ENCODE measurements at regions not wholly inside any gene's neighbourhood (a gene's known extent, or its start where the extent isn't known, plus 50 kb on each side); places are given as distances from the start of the nearest gene placed in this dataset.

- TF ChIP-seq POLR2A (IDR thresholded peaks at IDR 0.05; ENCODE audit: extremely low read depth, insufficient read length) (no peak), MYC (IDR thresholded peaks at IDR 0.05; ENCODE audit: low read depth, low read length) (no peak), CTCF (IDR thresholded peaks at IDR 0.05; ENCODE audit: low read depth, low read length) (no peak), MAX (IDR thresholded peaks at IDR 0.05; ENCODE audit: low read depth, low read length) (no peak)
- H3K4me3 ChIP-seq (ENCODE audit: low read depth, low read length), result no peak overlapping the region
- DNase-seq (ENCODE audit: low read depth), result no peak
Observed at GRCh38 chr10:3391657-3392056, 219.1 kb upstream of the PITRM1 start.

GRCh38 chr10:3389130-3389529 is 216.5 kb upstream of the PITRM1 start:
- no peak for DNase-seq (ENCODE audit: low read depth)

GRCh38 chr10:3385487-3385886 is 212.9 kb upstream of the PITRM1 start:
- TF ChIP-seq MAX (IDR thresholded peaks at IDR 0.05; ENCODE audit: low read depth, low read length), result no peak
- no peak for TF ChIP-seq POLR2A (IDR thresholded peaks at IDR 0.05; ENCODE audit: extremely low read depth, insufficient read length)
- no peak for TF ChIP-seq CTCF (IDR thresholded peaks at IDR 0.05; ENCODE audit: low read depth, low read length)
- no peak for TF ChIP-seq MYC (IDR thresholded peaks at IDR 0.05; ENCODE audit: low read depth, low read length)
- no peak overlapping the region for H3K4me3 ChIP-seq (ENCODE audit: low read depth, low read length)
- DNase-seq (ENCODE audit: low read depth), result no peak

More at GRCh38 chr10:3389130-3389529, 216.5 kb upstream of the PITRM1 start:
- TF ChIP-seq CTCF (IDR thresholded peaks at IDR 0.05; ENCODE audit: low read depth, low read length), result no peak
- no peak for TF ChIP-seq MAX (IDR thresholded peaks at IDR 0.05; ENCODE audit: low read depth, low read length)
- H3K4me3 ChIP-seq (ENCODE audit: low read depth, low read length), result no peak overlapping the region

GRCh38 chr10:3382092-3382491 is 209.5 kb upstream of the PITRM1 start:
- TF ChIP-seq MYC (IDR thresholded peaks at IDR 0.05; ENCODE audit: low read depth, low read length) (no peak), MAX (IDR thresholded peaks at IDR 0.05; ENCODE audit: low read depth, low read length) (no peak), CTCF (IDR thresholded peaks at IDR 0.05; ENCODE audit: low read depth, low read length) (no peak), POLR2A (IDR thresholded peaks at IDR 0.05; ENCODE audit: extremely low read depth, insufficient read length) (no peak)

GRCh38 chr10:3380406-3381050 is 207.9 kb upstream of the PITRM1 start:
- no peak overlapping the region for H3K4me3 ChIP-seq (ENCODE audit: low read depth, low read length)
- TF ChIP-seq CTCF (IDR thresholded peaks at IDR 0.05; ENCODE audit: low read depth, low read length) (no peak), POLR2A (IDR thresholded peaks at IDR 0.05; ENCODE audit: extremely low read depth, insufficient read length) (no peak), MAX (IDR thresholded peaks at IDR 0.05; ENCODE audit: low read depth, low read length) (no peak), MYC (IDR thresholded peaks at IDR 0.05; ENCODE audit: low read depth, low read length) (no peak)
- DNase-seq (ENCODE audit: low read depth), result no peak

More at GRCh38 chr10:3382092-3382491, 209.5 kb upstream of the PITRM1 start:
- DNase-seq (ENCODE audit: low read depth), result no peak
- H3K4me3 ChIP-seq (ENCODE audit: low read depth, low read length), result no peak overlapping the region
